CD4-positive, alpha-beta T cell treated with Interleukin-21 for 1 hour (primary cell): ENCODE measurements at regions not wholly inside any gene's neighbourhood (a gene's known extent, or its start where the extent isn't known, plus 50 kb on each side); places are given as distances from the start of the nearest gene placed in this dataset.

Experiments
- DNase-seq: peaks from one replicate; pipeline ENCODE4 v3.0.0-alpha.2; 2020

- no peak for DNase-seq
These were observed 52.5 kb upstream of the ID2 start for GRCh38 chr2:8629402-8629801.

- DNase-seq, result no peak
These were observed 51.0 kb upstream of the ID2 start for GRCh38 chr2:8630676-8631464.

- no peak for DNase-seq
These were observed 50.3 kb upstream of the ID2 start for GRCh38 chr2:8631465-8632005.
